Right cardiac atrium (tissue), 5 donors: ENCODE measurements at regions not wholly inside any gene's neighbourhood (a gene's known extent, or its start where the extent isn't known, plus 50 kb on each side); places are given as distances from the start of the nearest gene placed in this dataset.
"Not testable (repeated sequence)": the region's sequence is repeated elsewhere in the genome, so short reads cannot be mapped to it uniquely, and the experiment has no call there.

Experiments
- ATAC-seq, 2 donors: fragments of 200-7000 bp; cut with Tn5 transposase; one replicate each; pipeline versions ENCODE4 v1.8.0 to v1.9.1; 2020; ENCODE audit warnings: moderate library complexity in 2 of 2, mild to moderate bottlenecking in 1 of 2
- DNase-seq, 3 donors: peaks; one replicate each; pipeline ENCODE4 v3.0.0-alpha.2; 2020
- H3K27ac ChIP-seq: one replicate; pipeline ENCODE4 v1.5.1; 2013; ENCODE audit warnings: mild to moderate bottlenecking, low read length, control low read depth, moderate library complexity
- H3K27me3 ChIP-seq: one replicate; pipeline ENCODE4 v1.6.1; 2013; ENCODE audit not compliant: control insufficient read depth, insufficient read depth
- H3K4me1 ChIP-seq: one replicate; pipeline ENCODE4 v1.6.1; 2013; ENCODE audit warnings: low read length; ENCODE audit not compliant: control insufficient read depth, insufficient read depth
- H3K4me3 ChIP-seq: one replicate; pipeline ENCODE4 v1.5.1; 2013; ENCODE audit warnings: low read length, control low read depth
- H3K9me3 ChIP-seq: one replicate; pipeline ENCODE4 v1.6.1; 2013; ENCODE audit warnings: low read length; ENCODE audit not compliant: control insufficient read depth
- WGBS: extraction: QIAGEN DNeasy Blood & Tissue Kit; methylation state at CpG from one replicate; pipeline ENCODE4 v1.1.7; 2013; 5-methylcytosine and 5-hydroxymethylcytosine counted together
- intact Hi-C, 4 donors: fragments of 100-400 bp; cut with DNase I; formaldehyde crosslinking; loops; one replicate each; pipeline versions ENCODE4 v1.11.0 to v1.14.0; 2022 to 2023
- donor health status: healthy with polysubstance abuse.
- donor health status: DM: no; HTN: yes; CAD: no.
- donor health status: DM: no; HTN: no; CAD: no.
- donor health status: DM: no; HTN: yes; CAD: no; lungs with severe emphysema.
- donor health status: DM: yes; HTN: yes; CAD: no.

GRCh38 chr3:20246662-20247061 is 60.7 kb upstream of the SGO1 start:
- no peaks in the 10 kb centered on the region for H3K4me1 ChIP-seq
- no peak for ATAC-seq
- no peak for DNase-seq
- H3K27me3 ChIP-seq = no peaks in the 10 kb centered on the region
- H3K9me3 ChIP-seq = no peaks in the 10 kb centered on the region
- no peak overlapping the region for H3K27ac ChIP-seq
- intact Hi-C loops = no loop called here
- WGBS = 63% methylated on average over 1 of the region's 1 CpG
- no peak overlapping the region for H3K4me3 ChIP-seq

GRCh38 chr3:20245781-20246180 is 59.8 kb upstream of the SGO1 start:
- intact Hi-C loops = no loop called here
- Histone ChIP-seq H3K27ac (no peak overlapping the region), H3K4me3 (no peak overlapping the region), H3K27me3 (no peaks in the 10 kb centered on the region), H3K4me1 (no peaks in the 10 kb centered on the region), H3K9me3 (no peaks in the 10 kb centered on the region)
- WGBS = 94% methylated on average over 3 of the region's 3 CpGs
- DNase-seq (no peak), ATAC-seq (no peak)

- ATAC-seq (no peak), DNase-seq (no peak)
- intact Hi-C loops = no loop called here
- Histone ChIP-seq H3K27ac (no peak overlapping the region), H3K4me3 (no peak overlapping the region), H3K4me1 (no peaks in the 10 kb centered on the region), H3K27me3 (no peaks in the 10 kb centered on the region), H3K9me3 (no peaks in the 10 kb centered on the region)
- 92% methylated on average over 2 of the region's 2 CpGs for WGBS
Observed at GRCh38 chr3:20240154-20240883, 54.3 kb upstream of the SGO1 start.

- DNase-seq, ATAC-seq, intact Hi-C loops: not testable (repeated sequence)
Observed at GRCh38 chr3:20238199-20238598, 52.2 kb upstream of the SGO1 start.

GRCh38 chr3:20236603-20237002 is 50.6 kb upstream of the SGO1 start:
- Histone ChIP-seq H3K4me1 (no peaks in the 10 kb centered on the region), H3K9me3 (no peaks in the 10 kb centered on the region), H3K27ac (no peak overlapping the region), H3K4me3 (no peak overlapping the region), H3K27me3 (no peaks in the 10 kb centered on the region)
- WGBS = 71% methylated on average over 3 of the region's 3 CpGs
- DNase-seq = no peak
- intact Hi-C loops = no loop called here
- ATAC-seq = no peak

More at GRCh38 chr3:20238199-20238598, 52.2 kb upstream of the SGO1 start:
- 94% methylated on average over 3 of the region's 3 CpGs for WGBS
- H3K4me1 ChIP-seq, H3K27ac ChIP-seq, H3K27me3 ChIP-seq, H3K9me3 ChIP-seq, H3K4me3 ChIP-seq: not testable (repeated sequence)
